HG02870 (cell line): ENCODE measurements at regions not wholly inside any gene's neighbourhood (a gene's known extent, or its start where the extent isn't known, plus 50 kb on each side); places are given as distances from the start of the nearest gene placed in this dataset.

Experiments
- ATAC-seq: cut with Tn5 transposase; IDR thresholded peaks from one replicate; pipeline ENCODE4 v1.9.1; 2021; ENCODE audit warnings: mild to moderate bottlenecking, moderate library complexity; ENCODE audit not compliant: unreplicated experiment

DNA sequence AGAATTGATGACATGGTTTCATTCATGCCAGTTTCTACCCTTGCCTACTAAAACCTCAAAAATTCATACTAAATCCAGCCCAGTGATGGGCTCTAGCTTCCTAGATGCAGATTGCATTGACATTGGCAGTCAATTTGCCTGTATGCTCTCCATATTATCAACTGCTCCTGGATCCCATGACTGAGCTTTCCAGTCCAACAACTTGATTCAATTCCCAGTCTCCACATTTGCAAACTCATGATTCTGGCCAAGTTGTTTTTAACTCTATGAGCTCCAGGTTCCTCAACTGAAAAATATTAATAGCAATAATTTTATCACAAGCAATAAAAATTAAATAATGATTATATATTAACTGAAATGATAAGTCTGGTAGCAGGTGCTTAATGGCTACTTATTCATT, 51.0 kb upstream of the DSC1 start:
- no peak for ATAC-seq

DNA sequence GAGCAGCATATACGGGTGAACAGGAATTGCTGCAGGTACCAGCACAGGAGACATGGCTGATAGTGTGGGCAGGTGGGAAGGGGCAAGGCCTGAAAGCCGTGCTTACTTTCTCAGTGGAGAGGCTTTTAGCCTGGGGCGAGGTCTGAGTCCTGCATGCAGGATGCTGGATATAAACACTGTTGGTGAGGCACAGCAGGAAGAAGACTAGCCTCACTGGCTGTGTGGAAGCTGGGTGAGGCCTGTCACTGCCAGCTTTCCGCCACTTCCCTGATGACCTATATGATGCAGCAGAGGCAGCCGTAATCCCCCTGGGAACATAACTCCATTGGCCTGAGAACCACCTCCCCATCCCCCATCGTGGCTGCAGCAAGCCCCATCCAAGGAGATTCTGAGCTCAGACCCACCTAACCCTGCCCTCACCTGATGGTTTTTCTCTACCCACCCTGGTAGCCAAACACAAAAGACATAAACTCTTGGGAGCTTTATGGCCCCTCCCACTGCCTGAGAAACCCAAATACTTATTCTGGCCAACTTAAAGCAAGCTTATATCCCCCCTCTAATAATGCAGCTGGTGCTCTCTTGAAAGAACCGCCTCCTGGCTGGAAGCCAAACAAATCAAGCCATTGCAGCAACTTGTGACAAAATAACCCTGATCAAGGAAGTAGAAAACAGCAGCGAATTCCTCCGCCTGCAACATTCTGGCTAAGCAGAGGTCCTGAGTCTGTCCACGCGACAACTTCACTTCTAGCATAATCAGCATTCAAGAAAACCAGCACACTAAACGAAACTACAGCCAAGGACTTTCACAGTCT, 54.6 kb upstream of the DSC1 start:
- ATAC-seq = no peak

DNA sequence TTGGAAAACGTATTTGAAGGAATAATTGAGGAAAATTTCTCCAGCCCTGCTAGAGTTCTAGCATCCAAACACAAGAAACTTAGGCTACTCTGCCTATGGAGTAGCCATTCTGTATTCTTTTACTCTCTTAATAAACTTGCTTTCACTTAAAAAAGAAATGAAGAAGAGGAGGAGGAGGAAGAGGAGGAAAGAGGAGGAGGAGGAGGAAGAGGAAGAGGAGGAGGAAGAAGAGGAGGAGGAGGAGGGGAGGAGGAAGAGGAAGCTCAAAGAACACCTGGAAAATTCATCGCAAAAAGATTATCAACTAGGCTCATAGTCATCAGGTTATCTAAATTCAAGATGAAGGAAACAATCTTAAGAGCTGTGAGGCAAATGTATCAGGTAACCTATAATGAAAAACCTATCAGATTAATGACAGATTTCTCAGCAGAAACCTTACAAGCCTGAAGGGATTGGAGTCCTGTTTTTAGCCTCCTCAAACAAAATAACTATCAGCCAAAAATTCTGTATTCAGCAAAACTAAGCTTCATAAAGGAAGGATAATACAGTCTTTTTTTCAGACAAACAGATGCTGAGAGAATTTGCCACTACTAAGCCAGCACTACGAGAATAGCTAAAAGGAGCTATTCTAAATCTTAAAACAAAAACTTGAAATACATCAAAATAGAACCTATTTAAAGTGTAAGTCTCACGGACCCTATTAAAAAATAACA, 56.2 kb upstream of the DSC1 start:
- ATAC-seq = no peak

DNA sequence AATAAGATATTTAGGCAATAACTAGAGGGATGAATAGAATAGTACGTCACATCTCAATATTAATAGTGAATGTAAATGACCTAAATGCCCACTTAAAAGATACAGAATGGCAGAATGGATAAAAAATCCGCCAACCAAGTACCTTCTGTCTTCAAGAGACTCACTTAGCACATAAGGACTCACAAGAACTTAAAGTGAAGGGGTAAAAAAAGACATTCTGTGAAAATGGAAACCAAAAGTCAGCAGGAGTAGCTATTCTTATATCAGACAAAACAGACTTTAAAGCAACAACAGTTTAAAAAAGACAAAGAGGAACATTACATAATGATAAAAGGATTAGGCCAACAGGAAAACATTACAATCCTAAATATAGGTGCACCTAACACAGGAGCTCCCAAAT, 56.7 kb upstream of the DSC1 start:
- no peak for ATAC-seq

DNA sequence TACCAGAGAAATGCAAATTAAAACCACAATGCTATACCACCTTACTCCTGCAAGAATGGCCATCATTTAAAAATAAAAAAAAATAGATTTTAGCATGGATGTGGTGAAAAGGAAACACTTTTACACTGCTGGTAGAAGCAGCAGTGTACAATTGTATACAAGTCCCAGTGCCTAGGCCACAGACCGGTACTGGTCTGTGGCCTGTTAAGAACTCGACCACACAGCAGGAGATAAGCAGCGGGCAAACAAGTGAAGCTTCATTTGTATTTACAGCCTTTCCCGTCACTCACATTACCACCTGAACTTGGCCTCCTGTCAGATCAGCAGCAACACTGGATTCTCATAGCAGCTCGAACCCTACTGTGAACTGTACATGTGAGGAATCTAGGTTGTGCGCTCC, 60.7 kb upstream of the DSC1 start:
- no peak for ATAC-seq

DNA sequence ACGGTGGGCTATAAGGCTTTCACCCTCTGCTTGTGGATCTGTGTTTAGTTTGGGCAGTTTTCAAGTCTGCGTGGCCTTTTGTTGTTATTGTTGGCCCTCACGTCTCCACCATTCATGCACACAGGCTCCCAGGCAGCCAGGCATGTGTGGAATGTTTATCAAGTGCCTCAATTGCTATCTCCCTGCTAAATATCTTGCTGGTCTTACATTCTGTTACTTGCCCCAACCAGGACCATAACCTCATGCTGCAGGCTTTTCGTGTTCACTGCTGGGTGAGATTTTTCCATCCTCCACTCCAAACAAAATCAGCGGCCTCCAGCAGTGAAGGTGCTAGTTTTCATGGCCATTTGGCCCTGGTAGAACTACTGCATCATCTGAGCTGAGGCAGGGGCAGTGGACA, 63.0 kb upstream of the DSC1 start:
- ATAC-seq = no peak

DNA sequence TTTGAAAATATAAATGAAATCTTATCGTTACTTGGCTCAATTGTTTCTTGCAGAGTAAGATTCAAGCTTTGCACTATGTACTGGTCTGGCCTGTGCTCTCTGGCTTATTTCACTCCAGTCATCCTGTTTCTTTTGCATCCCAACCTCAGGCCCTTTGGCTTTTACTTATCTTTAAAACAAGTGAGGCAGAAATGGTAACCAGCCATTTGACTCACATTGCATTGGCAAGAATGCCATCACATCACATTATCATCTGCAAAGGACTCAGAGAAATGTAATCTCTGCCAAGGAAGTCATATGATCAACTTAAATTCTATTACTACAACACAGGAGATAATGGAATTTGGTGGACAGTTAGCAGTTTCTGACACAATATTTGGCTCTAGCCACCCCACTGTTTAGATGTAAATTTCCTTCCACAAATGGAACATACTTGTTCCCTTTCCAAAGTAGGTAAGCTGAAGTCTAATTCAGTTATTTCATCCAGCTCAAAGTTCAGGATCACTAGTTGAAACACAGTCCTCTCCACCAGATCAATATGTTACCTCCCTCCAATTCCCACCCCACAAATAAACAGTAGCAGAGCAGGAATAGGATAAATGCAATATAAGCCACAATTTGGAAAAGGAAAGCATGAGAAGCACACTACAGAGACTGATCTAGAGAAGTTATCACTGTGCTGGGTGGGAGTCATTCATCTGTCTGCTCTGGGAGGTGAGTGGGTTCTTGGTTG, 65.0 kb upstream of the DSC1 start:
- no peak for ATAC-seq

DNA sequence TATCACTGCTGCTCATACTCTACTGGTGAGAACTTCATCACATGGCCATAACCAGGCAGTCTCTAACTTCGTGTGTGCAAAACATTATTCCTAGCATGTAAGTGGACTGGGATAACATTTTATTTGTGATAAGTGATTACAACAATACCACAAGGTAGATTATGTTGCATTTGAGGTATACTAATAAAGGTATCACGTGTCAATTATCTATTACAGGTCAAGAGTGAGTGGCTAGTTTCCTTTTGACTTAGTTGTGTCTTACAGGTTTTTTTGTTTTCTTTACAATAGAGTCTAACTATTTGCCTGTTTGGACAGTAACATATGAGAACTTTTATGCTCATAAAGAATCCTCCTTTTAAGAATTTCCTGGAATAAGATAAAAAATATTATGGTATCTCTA, 67.2 kb upstream of the DSC1 start:
- ATAC-seq = peak; percentile 33

DNA sequence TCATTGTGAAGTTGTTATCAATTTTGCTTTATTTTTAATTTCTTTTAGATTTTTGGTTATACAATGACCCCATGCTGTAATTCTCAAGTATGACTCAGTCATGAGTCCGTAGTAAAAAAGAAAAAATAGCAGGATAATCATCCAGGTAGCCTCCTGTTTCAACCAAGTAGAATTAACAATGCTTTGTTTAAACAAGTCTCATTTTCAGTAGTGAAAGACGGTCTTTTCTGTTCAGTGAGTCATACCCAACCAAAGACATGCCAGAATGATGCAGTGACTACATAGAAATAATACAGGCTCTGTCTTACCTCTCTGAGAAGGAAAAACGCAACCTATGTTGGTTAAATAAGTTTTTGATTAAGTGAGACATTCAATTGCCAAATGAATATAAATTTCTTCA, 67.8 kb upstream of the DSC1 start:
- peak; percentile 86 for ATAC-seq

DNA sequence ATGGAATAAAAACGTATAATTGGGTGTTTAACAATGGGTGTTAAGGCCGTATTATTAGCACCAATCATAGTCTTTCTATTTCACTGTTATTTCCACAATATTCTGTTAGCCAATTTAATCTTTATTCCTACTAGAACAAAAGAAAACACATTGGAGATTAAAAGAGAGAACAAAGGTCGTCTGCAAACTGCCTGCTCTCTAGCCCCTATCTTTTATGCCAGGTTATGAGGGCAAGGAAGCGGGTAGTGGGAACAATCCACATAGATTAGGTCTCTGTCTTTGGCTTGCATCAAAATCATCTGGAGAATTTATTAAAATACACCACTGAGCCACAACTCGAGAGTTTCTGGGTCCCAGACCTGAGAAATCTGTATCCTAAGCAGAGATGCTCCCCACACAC, 69.4 kb upstream of the DSC1 start:
- ATAC-seq = no peak

DNA sequence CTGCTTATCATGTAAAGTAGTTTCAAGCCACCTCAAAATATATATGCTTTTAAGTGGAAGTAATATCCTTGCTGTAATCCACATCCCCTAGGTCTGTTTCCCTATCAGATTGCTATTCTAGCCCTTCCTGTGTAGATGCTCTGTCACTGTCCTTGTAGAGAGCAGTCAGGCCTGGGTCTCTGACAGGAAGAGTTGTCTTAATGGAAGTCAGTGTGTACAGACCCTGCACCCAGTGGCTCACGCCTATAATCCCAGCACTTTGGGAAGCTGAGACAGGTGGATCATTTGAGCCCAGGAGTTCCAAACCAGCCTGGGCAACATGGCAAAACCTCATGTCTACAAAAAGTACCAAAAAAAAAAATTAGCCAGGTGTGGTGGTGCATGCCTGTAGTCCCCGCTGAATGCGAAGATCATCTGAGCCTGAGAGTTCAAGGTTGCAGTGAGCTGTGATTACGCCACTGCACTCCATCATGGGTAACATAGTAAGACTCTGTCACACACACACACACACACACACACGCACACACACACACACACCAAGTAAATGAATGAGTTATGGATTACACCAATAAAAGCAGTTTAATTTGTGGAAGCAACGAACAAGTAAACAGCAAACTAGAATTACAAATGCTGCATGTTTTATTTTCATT, 70.2 kb upstream of the DSC1 start:
- no peak for ATAC-seq

DNA sequence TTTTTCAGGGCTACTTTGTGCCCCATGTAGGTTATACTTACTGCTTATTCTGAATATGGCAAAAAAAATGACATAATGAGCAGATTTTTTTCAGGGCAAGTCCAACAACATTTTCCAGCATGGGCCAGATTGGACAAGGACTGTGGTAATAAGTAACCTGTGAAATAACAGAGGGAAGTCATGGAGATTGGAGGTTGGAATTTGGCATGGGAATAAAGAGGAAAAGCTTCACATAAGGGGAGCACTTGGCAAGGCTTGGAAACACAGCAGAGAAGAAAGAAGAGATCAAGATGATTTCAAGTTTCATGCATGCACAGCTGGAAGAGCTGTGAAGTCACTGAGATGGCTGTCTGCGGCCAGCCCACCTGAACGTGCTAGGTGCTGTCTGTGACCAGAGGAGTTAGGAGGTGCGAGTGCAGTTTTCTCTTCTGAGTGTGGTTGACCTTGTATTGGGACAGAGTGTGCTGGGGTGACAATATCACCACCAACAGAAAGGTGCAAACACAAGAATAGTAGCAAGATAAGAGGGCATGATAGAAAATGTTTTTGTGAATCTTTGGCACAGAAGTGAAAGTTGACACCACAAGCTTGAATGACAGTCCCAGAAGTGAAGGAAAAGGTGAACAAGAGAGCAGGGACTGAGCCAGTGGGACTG, 71.1 kb upstream of the DSC1 start:
- no peak for ATAC-seq

DNA sequence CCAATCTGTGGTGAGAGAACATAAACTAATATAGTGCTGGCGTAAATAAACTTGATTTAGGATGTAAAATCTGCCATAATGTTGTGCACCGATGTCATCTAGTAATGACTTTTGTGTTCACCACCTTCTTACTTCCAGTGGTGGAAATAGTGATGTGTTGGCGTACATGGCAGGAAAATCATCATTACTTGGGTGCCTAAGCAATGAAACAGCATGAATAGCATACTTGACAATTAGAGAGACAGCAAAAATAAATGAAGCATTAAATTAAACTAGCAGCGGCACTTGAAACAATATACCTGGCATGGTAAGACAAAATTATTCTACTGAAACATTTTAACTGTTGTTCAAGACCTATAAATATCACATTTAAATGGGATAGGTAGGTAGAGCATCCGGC, 73.2 kb upstream of the DSC1 start:
- ATAC-seq = no peak

DNA sequence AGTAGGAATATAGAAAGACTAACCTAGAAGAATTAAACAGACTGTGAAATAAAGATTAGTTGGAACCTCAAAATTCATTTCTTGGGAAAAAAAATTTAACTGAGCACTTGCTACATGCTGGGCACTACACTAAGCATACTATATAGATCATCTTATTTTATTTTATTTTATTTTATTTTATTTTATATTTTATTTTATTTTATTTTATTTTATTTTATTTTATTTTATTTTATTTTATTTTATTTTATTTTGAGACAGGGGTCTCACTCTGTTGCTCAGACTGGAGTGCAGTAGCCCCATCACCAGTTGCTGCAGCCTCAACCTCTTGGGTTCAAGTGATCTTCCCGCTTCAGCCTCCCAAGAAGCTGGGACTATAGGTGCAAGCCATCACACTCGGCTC, 74.5 kb upstream of the DSC1 start:
- no peak for ATAC-seq

DNA sequence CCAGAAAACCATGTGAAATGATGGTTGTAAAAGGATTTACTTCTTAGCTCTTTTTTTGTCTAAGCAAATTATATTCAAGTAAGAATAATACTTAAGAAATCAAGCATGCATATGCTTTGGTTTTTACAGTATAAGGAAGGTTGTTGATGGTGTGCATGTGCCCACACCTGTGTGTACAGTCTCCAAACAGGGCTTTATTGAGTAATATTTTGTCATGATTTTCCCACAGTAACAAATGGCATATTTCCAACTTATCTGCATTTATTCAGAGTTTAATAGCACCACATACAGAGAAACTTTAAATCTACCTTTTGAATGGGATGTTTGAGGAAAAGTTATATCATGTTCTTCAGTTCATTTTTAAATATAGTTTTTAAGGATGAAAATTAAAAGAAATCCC, 76.5 kb upstream of the DSG1 start:
- no peak for ATAC-seq

DNA sequence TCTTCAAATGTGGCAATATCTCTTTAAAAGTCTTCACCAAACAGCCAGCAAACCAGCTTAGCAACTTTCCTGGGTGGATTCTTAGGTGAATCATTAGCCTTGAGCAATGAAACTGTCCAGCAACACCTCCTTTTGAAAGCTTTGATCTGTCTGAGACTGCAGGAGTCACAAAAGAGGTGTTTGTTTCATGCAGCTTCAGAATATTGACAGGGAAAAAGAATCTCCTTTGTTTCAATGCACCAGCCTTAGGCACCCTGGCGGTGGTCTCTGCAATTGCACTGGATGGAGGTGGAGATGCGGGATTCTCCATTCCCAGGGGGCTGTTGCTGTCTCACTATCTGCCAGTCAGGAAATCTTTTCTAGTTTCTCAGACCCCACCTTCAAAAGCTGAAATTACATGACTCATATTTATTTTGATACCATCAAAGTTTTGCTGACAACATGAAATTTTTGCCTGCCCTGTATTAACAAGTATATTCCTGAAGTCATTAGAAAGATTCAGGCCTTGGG, 76.0 kb upstream of the DSG1 start:
- no peak for ATAC-seq

DNA sequence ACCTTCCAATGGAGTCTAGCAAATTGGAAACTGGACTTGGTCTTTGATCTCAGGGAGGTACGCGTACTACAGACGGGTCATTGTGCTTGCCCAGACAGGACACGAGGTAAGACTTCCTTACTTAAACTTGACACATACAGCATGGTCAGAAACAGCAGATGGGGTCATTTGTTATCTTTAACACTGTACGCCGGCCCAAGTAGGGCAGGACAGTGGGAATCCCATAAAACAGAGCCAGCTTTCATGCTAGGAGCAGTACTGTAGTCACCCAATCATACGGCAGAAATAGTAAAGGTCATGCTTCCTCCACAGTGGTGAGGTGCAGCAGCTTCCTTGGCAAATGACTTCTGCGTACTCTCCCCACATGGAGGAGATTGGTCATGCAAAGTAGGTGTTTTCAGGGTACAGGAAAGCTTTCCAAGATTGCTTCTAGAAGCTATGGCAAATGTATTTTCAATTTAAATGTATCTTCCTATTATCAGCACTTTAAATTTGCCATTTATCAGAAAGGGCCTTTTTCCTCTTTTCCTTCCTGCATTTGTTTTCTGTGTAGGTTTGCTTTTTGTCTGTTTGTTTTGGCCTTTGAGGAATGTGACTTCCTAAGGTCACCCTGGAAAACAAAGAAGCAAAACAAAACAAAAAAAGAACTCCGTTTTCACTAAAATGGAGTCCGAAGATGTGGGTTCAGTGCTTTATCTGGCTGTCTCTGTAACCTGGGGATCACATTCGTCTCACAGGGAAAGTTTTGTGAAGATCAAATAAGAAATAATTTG, 74.0 kb upstream of the DSG1 start:
- no peak for ATAC-seq

DNA sequence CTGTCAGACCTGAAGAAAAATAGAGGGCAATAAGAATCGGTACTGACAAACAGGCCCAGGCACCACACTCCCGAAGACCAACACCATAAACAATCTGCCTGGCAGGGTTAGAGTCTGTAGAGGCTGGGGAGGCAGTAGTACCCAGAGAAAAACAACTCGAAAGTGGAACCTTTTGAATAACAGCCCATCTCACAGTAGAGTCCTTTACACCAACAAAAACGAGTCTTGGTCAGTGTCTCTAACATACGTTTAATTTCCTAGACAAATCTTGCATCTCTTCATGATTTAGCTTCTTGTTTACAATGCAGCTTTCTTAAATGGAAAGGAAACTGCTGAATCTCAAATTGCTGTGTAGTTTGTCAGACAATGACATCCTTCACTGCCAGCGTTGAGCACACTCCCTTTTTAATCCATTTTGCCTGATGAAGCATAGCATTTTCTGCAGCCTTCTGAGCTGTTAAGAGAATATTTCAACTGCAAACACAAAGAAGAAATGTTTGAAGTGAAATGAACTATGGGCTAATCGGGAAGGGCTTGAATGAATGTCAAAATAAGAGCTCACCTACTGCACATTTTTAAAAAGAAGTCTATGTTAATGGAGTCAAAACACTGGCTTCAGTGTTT, 73.1 kb upstream of the DSG1 start:
- ATAC-seq = no peak

DNA sequence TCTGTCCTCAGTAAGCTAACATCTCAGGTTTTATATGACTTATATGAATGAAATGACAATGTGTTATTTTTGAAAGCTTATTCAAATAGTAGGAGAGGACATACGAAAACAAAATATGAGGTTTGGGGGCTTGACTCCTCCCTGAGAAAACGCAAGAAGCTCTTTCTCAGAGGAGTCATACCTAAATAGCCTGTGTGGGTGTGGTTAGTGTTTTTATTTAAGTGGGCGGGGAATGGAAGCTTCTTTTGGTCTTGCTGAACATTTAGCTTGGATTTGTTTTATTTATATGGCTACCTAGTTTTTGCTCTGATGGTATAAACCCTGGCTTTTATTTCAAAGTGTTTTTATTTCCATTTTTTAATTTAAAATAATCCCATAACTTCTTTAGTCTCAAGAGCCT, 72.1 kb upstream of the DSG1 start:
- no peak for ATAC-seq

DNA sequence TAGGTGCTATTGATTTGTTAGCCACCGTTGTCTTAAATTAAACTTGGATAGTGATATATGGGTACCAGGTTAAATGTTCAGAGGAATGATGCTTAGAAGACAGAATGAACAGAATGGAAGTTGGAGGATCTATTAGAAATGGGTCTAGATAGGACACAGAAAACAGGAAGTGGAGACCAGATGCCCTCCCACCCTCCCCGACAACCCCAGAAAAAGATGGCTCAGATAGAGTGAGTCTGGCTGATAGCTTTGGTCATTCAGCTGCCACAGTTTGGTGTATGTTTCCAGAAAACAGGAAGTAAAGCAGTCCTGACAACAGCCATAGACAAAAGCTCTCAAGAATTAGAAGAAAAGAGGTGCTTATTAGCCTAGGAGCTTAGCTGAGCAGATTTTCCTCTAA, 71.5 kb upstream of the DSG1 start:
- no peak for ATAC-seq
